HCT116 (cell line): ENCODE measurements at regions not wholly inside any gene's neighbourhood (a gene's known extent, or its start where the extent isn't known, plus 50 kb on each side); places are given as distances from the start of the nearest gene placed in this dataset.

Experiments
- ATAC-seq: fragments of 200-7000 bp; cut with Tn5 transposase; 2 replicates; pipeline ENCODE4 v1.9.1; 2020; ENCODE audit warnings: mild to moderate bottlenecking, moderate library complexity
- BruUV-seq: library from RNA; stranded (reverse); fragments of 400-500 nt; replicated peaks from 2 replicates; lab custom pipeline; 2021; lab: Mats Ljungman, UMichigan
- CTCF ChIA-PET: fragments of 300-600 bp; sonication (Branson Sonifier 250); formaldehyde crosslinking; loops from one replicate; lab custom pipeline; 2021; ENCODE audit warnings: antibody characterized with exemption; lab: Charles Lee
- POLR2A ChIA-PET: fragments of 300-600, 350-600 bp; sonication (Branson Sonifier 250); formaldehyde crosslinking; loops from one replicate; lab custom pipeline; 2021; ENCODE audit warnings: antibody characterized with exemption; lab: Charles Lee
- RAD21 ChIA-PET, 2 experiments: fragments of 300-600 bp; sonication (Branson Sonifier 250); formaldehyde crosslinking; loops; one replicate each; lab custom pipeline; 2023; ENCODE audit warnings: low total read pairs in 2 of 2; ENCODE audit not compliant: uncharacterized antibody in 2 of 2, unreplicated experiment in 2 of 2, low non-redundant PET in 1 of 2; lab: Charles Lee
- DNase-seq: peaks from one replicate; pipeline ENCODE4 v3.0.0-alpha.2; 2010; ENCODE audit warnings: low read depth, low spot score
- H2AFZ ChIP-seq: fragments of 200-600 bp; shearing (Covaris generic), sonication (generic); 2 replicates; pipeline ENCODE4 v1.6.1; 2017; ENCODE audit warnings: low read depth, mixed run types, mixed read lengths, antibody characterized with exemption, low read length; ENCODE audit not compliant: poor library complexity, severe bottlenecking
- H3K27ac ChIP-seq: 2 replicates; pipeline ENCODE4 v1.5.1; 2012; ENCODE audit warnings: low read depth, low read length
- H3K27me3 ChIP-seq: fragments of 200-600 bp; sonication (generic); 2 replicates; pipeline ENCODE4 v1.6.1; 2016; ENCODE audit warnings: mixed run types, low read length, mixed read lengths; ENCODE audit not compliant: insufficient read depth
- H3K36me3 ChIP-seq, 2 experiments: fragments of 200-500 bp in 1 of 2; fragments of 200-600 bp in 1 of 2; sonication (Bioruptor generic) in 1 of 2; sonication (generic) in 1 of 2; 2 replicates each; pipeline versions ENCODE4 v1.5.1 to v1.6.1; 2014 to 2016; ENCODE audit warnings: low read length in 2 of 2, inconsistent platforms in 1 of 2, mixed read lengths in 1 of 2, mixed run types in 1 of 2; ENCODE audit not compliant: insufficient read depth in 2 of 2, control insufficient read depth in 1 of 2
- H3K4me1 ChIP-seq, 2 experiments: fragments of 200-600 bp in 1 of 2; sonication (generic) in 1 of 2; 2 replicates each; pipeline versions ENCODE4 v1.5.1 to v1.6.1; 2012 to 2017; ENCODE audit warnings: low read length in 2 of 2, inconsistent platforms in 1 of 2, mild to moderate bottlenecking in 1 of 2, mixed read lengths in 1 of 2, mixed run types in 1 of 2, moderate library complexity in 1 of 2; ENCODE audit not compliant: insufficient read depth in 2 of 2, control insufficient read depth in 1 of 2
- H3K4me2 ChIP-seq: fragments of 200-600 bp; sonication (generic); 2 replicates; pipeline ENCODE4 v1.6.1; 2017; ENCODE audit warnings: mixed run types, low read length, mixed read lengths
- H3K4me3 ChIP-seq, 2 experiments: fragments of 200-600 bp in 1 of 2; sonication (generic) in 1 of 2; replicated peaks in 1 of 2; 2 replicates each; pipeline ENCODE4 v1.5.1; 2011 to 2016; ENCODE audit warnings: low read length in 2 of 2, control low read depth in 1 of 2, low read depth in 1 of 2, mild to moderate bottlenecking in 1 of 2, mixed read lengths in 1 of 2, mixed run types in 1 of 2
- H3K79me2 ChIP-seq: fragments of 200-600 bp; sonication (generic); 2 replicates; pipeline ENCODE4 v1.6.1; 2017; ENCODE audit warnings: mild to moderate bottlenecking, mixed run types, low read length, moderate library complexity, mixed read lengths; ENCODE audit not compliant: insufficient read depth
- H3K9ac ChIP-seq: fragments of 200-600 bp; sonication (generic); 2 replicates; pipeline ENCODE4 v1.6.1; 2016; ENCODE audit warnings: low read length, mixed read lengths
- H3K9me2 ChIP-seq: fragments of 200-600 bp; sonication (generic), shearing (Covaris generic); 2 replicates; pipeline ENCODE4 v1.6.1; 2017; ENCODE audit warnings: mixed run types, mild to moderate bottlenecking, moderate library complexity; ENCODE audit not compliant: insufficient read depth
- H3K9me3 ChIP-seq, 2 experiments: fragments of 200-500 bp in 1 of 2; fragments of 200-600 bp in 1 of 2; sonication (Bioruptor generic) in 1 of 2; sonication (generic) in 1 of 2; 2 replicates each; pipeline ENCODE4 v1.6.1; 2014 to 2017; ENCODE audit warnings: low read length in 2 of 2, mixed read lengths in 2 of 2, inconsistent platforms in 1 of 2, low read depth in 1 of 2, mild to moderate bottlenecking in 1 of 2, mixed run types in 1 of 2, moderate library complexity in 1 of 2; ENCODE audit not compliant: control insufficient read depth in 1 of 2, insufficient read depth in 1 of 2
- H4K20me1 ChIP-seq: fragments of 200-600 bp; sonication (generic), shearing (Covaris generic); 2 replicates; pipeline ENCODE4 v1.6.1; 2017; ENCODE audit warnings: mixed run types, mild to moderate bottlenecking, moderate library complexity; ENCODE audit not compliant: insufficient read depth
- EGR1 ChIP-seq: IDR thresholded peaks from 2 replicates; pipeline ENCODE4 v1.6.1; 2012; ENCODE audit warnings: low read depth
- ELF1 ChIP-seq: IDR thresholded peaks from 2 replicates; pipeline ENCODE4 v1.6.1; 2012; ENCODE audit warnings: low read depth, borderline replicate concordance
- EZH2 ChIP-seq: fragments of 200-600 bp; sonication (generic); IDR thresholded peaks from 2 replicates; pipeline ENCODE4 v1.6.1; 2017; ENCODE audit warnings: antibody characterized with exemption, mixed run types
- POLR2A ChIP-seq: IDR thresholded peaks from 2 replicates; pipeline ENCODE4 v1.7.0; 2011; ENCODE audit warnings: borderline replicate concordance; ENCODE audit not compliant: insufficient read depth, insufficient read length; ENCODE audit errors: extremely low read depth
- RAD21 ChIP-seq: IDR thresholded peaks from 2 replicates; pipeline ENCODE4 v1.6.1; 2012; ENCODE audit warnings: low read depth, mild to moderate bottlenecking
- SIN3A ChIP-seq: IDR thresholded peaks from 2 replicates; pipeline ENCODE4 v1.6.1; 2012; ENCODE audit warnings: low read depth
- TCF7L2 ChIP-seq: IDR thresholded peaks from 2 replicates; pipeline ENCODE4 v1.7.0; 2011; ENCODE audit warnings: borderline replicate concordance, inconsistent platforms; ENCODE audit not compliant: insufficient read depth, insufficient read length; ENCODE audit errors: extremely low read depth
- YY1 ChIP-seq: IDR thresholded peaks from 2 replicates; pipeline ENCODE4 v1.6.1; 2011; ENCODE audit warnings: low read length, low read depth, moderate library complexity, mild to moderate bottlenecking; ENCODE audit not compliant: insufficient replicate concordance; ENCODE audit errors: extremely low read depth
- ZFX ChIP-seq: fragments of 450-650 bp; IDR thresholded peaks from 2 replicates; pipeline ENCODE4 v1.6.1; 2017
- ZNF274 ChIP-seq: fragments of 200-500 bp; sonication (Bioruptor generic); IDR thresholded peaks from 2 replicates; pipeline ENCODE4 v1.6.1; 2014; ENCODE audit warnings: mild to moderate bottlenecking, low read depth, low read length, inconsistent platforms
- intact Hi-C: fragments of 100-400 bp; cut with micrococcal nuclease; formaldehyde crosslinking; loops from 2 replicates; pipeline ENCODE4 v1.10.0; 2022
- TF ChIP-seq, protein P1 (sequence below): IDR thresholded peaks from 2 replicates; pipeline ENCODE4 v1.6.1; 2012
- TF ChIP-seq, protein P2 (sequence below): IDR thresholded peaks from 2 replicates; pipeline ENCODE4 v1.6.1; 2012

DNA sequence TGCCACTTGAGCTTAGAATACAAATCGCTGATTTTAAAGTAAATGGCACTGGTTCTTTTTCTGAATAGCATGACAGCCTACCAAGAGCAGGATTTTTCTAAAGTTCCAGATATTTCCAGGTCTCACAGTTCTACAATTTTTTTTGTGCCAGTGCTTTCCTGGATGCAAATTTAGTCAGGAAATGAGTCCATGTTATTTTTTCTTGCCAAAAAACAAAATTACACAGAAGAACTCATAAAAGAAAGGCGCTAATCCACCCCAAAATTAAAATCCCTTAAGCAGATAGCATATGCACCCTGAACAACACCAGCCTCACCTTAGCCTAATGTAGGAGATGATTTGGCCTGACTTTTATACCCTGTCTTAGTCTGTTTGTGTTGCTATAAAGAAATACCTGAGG is 86.4 kb upstream of the ARG1 start:
- no peaks in the 10 kb centered on the region for H3K9me3 ChIP-seq
- H4K20me1 ChIP-seq = no peaks in the 10 kb centered on the region
- intact Hi-C loops = no loop called here
- H3K79me2 ChIP-seq = no peaks in the 10 kb centered on the region
- H2AFZ ChIP-seq = no peak overlapping the region
- ATAC-seq = no peak
- BruUV-seq = no TSS peak
- no peaks in the 10 kb centered on the region for H3K9me2 ChIP-seq
- no peak overlapping the region for H3K9ac ChIP-seq
- ChIA-PET RAD21 (no interaction called here), POLR2A (no interaction called here), CTCF (no interaction called here)
- H3K4me3 ChIP-seq = no peak overlapping the region
- no peaks in the 10 kb centered on the region for H3K4me1 ChIP-seq
- DNase-seq = no peak
- H3K27ac ChIP-seq = no peak overlapping the region
- TF ChIP-seq EGR1 (no peak), TCF7L2 (no peak)
- H3K36me3 ChIP-seq = no peaks in the 10 kb centered on the region
- no peaks in the 10 kb centered on the region for H3K27me3 ChIP-seq
- no peak overlapping the region for H3K4me2 ChIP-seq

DNA sequence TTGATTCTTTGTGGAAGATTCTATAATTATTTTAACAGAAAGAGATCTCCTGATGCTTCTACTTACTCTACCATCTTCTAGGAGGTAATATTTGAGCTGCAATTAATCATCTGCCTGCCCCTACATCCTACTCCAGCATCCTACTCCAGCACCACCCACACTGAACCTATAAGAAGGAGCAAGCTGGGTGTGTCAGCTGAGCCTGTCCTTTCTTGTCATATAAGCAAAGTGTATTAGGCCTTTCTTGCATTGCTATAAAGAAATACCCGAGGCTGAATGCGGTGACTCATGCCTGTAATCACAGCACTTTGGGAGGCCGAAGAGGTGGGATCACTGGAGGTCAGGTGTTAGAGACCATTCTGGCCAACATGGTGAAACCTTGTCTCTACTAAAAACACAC is 84.2 kb upstream of the ARG1 start:
- H3K9me3 ChIP-seq = no peaks in the 10 kb centered on the region
- H3K4me1 ChIP-seq = no peaks in the 10 kb centered on the region
- no TSS peak for BruUV-seq
- H3K27ac ChIP-seq = no peak overlapping the region
- no peak overlapping the region for H3K9ac ChIP-seq
- no peaks in the 10 kb centered on the region for H3K79me2 ChIP-seq
- H3K4me2 ChIP-seq = no peak overlapping the region
- H3K4me3 ChIP-seq = no peak overlapping the region
- H3K9me2 ChIP-seq = no peaks in the 10 kb centered on the region
- H3K27me3 ChIP-seq = no peaks in the 10 kb centered on the region
- H2AFZ ChIP-seq = no peak overlapping the region
- DNase-seq = no peak
- H4K20me1 ChIP-seq = no peaks in the 10 kb centered on the region
- no peak for ATAC-seq
- POLR2A ChIA-PET = no interaction called here
- no peaks in the 10 kb centered on the region for H3K36me3 ChIP-seq
- intact Hi-C loops = no loop called here
- CTCF ChIA-PET = no interaction called here
- RAD21 ChIA-PET = no interaction called here
- TF ChIP-seq EZH2 (no peak), ZFX (no peak), POLR2A (no peak), SIN3A (no peak), ZNF274 (no peak), YY1 (no peak), RAD21 (no peak), ELF1 (no peak)
- TF ChIP-seq, protein P1, sequence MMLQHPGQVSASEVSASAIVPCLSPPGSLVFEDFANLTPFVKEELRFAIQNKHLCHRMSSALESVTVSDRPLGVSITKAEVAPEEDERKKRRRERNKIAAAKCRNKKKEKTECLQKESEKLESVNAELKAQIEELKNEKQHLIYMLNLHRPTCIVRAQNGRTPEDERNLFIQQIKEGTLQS = no peak
- TF ChIP-seq, protein P2, sequence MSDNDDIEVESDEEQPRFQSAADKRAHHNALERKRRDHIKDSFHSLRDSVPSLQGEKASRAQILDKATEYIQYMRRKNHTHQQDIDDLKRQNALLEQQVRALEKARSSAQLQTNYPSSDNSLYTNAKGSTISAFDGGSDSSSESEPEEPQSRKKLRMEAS = no peak
